Activated CD8-positive, alpha-beta memory T cell treated with anti-CD3 and anti-CD28 coated beads for 24 hours (primary cell): ENCODE measurements at regions not wholly inside any gene's neighbourhood (a gene's known extent, or its start where the extent isn't known, plus 50 kb on each side); places are given as distances from the start of the nearest gene placed in this dataset.

Experiments
- DNase-seq: peaks from one replicate; pipeline ENCODE4 v3.0.0-alpha.2; 2020

DNA sequence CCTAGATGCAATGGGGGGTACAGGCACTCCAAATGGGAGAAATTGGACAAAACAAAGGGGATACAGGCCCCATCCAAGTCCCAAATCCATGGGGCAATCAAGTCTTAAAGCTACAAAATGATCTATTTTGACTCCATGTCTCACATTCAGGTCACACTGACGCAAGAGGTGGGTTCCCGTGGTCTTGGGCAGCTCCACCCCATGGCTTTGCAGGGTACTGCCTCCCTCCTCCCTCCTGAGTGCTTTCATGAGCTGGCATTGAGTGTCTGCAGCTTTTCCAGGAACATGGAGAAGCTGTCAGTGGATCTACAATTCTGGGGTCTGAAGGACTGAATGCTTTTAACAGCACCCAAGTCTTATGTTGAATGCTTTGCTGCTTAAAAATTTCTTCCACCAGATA, 274.5 kb upstream of the LRIG3 start:
- no peak for DNase-seq

GRCh38 chr12:59193476-59194050, 273.3 kb upstream of the LRIG3 start:
- DNase-seq = no peak

- no peak for DNase-seq
Measured at GRCh38 chr12:59191372-59191771, 271.1 kb upstream of the LRIG3 start.

- no peak for DNase-seq
Measured at GRCh38 chr12:59186451-59186850, 266.1 kb upstream of the LRIG3 start.

DNA sequence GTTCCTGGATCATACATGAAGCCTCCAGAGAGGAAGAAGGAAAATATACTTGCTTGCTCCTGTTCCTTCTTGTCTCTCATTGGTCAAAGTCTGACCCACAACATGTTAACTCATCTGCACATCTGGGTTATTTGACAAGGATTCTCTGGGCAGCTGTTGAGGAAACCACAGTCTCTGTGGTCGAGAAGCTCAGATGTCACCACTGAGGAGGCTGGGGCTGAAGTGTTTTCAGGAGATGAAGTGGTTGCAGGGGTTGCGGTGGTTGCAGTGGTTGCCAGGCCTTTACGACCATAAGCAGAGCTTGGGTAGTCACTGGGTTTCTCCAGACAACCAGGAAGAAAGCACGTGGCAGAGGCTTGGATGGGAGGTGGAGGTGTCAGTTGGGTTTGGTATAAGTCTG, 265.0 kb upstream of the LRIG3 start:
- DNase-seq = no peak

DNA sequence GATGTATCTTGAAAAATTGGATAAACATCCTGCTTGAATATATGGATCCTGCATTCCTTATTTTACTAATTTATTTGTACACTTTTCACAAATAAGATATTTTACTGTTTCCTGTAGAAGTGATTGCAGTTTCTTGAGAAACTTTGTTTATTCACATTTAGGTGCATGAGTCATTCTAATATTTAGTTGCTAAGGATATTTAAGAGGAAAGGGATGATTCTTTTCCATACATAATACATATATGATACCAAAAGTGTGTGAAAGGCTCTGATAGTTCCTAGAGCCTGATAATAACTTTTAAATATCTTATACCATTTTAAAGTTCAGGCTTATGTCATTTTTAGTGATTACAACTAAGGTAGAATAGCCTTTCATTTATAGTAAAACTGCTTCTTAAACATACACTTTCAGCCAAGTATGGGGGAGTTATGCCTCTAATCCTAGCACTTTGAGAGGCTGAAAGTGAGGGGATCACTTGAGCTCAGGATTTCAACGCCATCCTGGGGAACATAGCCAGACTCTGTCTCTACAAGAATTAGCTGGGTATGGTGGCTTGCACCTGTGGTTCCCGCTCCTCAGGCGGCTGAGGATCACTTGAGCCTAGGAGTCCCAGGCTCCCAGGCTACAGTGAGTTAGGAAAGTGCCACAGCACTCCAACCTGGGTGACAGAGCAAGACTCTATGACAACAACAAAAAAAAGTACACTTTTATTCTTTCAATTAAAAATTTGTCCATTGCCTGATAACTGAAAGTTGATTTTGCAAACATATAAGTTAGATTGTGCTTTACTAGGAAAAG, 262.6 kb upstream of the LRIG3 start:
- DNase-seq = no peak

GRCh38 chr12:59182191-59182590, 261.9 kb upstream of the LRIG3 start:
- no peak for DNase-seq

- no peak for DNase-seq
Measured at GRCh38 chr12:59181196-59181777, 261.0 kb upstream of the LRIG3 start.

DNA sequence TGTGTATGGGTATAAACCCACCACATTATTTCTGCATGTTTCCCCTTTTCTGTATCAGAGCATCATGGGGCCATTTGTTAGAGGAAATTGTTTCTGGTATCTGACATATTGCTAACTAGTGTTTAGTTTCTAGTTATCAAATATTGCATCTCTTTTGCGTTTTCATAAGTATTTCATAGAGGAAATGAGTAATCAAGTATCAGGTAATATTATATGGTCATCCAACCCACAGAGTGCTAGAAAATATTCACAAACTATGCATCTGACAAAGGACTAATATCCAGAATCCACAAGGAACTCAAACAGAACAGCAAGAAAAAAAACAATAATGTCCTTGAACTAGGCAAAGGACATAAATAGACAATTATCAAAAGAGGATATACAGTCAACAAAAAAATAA, 258.9 kb upstream of the LRIG3 start:
- no peak for DNase-seq

DNA sequence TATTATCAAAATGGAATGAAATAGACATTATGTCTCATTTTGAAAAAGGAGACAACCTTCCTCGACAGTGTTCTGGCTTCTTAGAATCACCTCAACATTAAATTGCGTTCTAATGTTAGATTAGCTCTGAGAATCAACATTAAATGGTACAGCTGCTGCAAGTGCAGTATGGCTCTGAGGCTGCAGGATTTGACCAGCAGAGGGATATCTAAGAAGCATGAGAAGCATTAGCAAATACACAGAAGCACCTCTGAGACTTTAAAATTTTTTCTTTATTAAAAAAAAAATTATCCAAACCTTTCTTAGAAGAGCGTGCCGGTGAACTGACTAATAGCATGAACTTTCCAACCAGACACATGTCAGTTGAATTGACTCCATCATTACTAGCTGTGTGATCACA, 253.4 kb upstream of the LRIG3 start:
- no peak for DNase-seq

DNA sequence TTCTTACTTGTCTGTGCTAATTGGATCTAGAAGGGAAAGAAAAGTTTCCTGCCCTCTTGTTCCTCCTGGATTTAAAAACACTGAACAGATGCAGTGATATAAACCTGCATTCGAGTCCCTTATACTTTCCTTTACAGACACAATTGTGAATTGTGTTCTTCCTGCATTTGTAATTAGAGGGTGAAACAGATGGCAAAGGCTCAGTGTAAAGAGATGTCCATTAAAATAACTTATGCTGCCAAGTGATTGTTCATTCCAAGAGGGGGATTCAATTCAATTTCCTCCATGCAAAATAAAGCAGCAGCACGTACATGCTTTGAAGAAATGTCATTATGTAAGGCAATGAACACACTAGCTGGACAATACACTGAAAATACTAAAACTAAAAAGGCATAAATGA, 248.3 kb upstream of the LRIG3 start:
- DNase-seq = no peak

- DNase-seq = no peak
Measured at GRCh38 chr12:59166457-59166856, 246.2 kb upstream of the LRIG3 start.

GRCh38 chr12:59164991-59165718, 244.9 kb upstream of the LRIG3 start:
- DNase-seq = no peak

GRCh38 chr12:59164226-59164625, 243.9 kb upstream of the LRIG3 start:
- DNase-seq = no peak

GRCh38 chr12:59158681-59159080, 238.4 kb upstream of the LRIG3 start:
- DNase-seq = no peak

GRCh38 chr12:59158066-59158465, 237.8 kb upstream of the LRIG3 start:
- DNase-seq = no peak

GRCh38 chr12:59155448-59155847, 235.1 kb upstream of the LRIG3 start:
- DNase-seq = no peak

GRCh38 chr12:59151243-59151642, 230.9 kb upstream of the LRIG3 start:
- no peak for DNase-seq

- no peak for DNase-seq
Measured at GRCh38 chr12:59149995-59150642, 229.8 kb upstream of the LRIG3 start.

DNA sequence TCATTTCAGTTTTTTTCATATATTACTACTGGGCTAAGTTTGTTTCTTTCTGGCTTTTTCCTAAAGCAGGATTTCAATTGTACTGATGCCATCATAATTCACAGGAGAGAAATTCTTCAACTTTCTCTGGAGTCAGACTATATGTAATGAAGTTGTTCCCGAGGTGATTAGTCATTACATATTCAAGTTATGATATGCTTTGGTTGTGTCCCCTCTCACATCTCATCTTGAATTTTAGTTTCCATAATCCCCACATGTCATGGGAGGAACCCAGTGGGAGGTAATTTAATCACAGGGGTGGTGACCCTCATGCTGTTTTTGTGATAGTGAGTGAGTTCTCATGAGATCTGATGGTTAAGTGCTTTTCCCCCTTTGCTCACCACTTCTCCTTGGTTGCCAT, 227.5 kb upstream of the LRIG3 start:
- no peak for DNase-seq

- DNase-seq = no peak
Measured at GRCh38 chr12:59142183-59142790, 222.0 kb upstream of the LRIG3 start.

- no peak for DNase-seq
Measured at GRCh38 chr12:59134750-59135149, 214.4 kb upstream of the LRIG3 start.

GRCh38 chr12:59131462-59131861, 211.2 kb upstream of the LRIG3 start:
- no peak for DNase-seq
